Thymus (tissue), 11 donors: ENCODE measurements at regions not wholly inside any gene's neighbourhood (a gene's known extent, or its start where the extent isn't known, plus 50 kb on each side); places are given as distances from the start of the nearest gene placed in this dataset.

Experiments
- DNase-seq, 9 donors: peaks; one replicate each; pipeline ENCODE4 v3.0.0-alpha.2; 2013; ENCODE audit warnings: low spot score in 9 of 9, low read depth in 6 of 9, missing footprints in 1 of 9
- H3K27ac ChIP-seq, 2 donors: one replicate each; pipeline ENCODE4 v1.5.1; 2013; ENCODE audit warnings: control low read depth in 1 of 2, low read depth in 1 of 2, low read length in 1 of 2, mild to moderate bottlenecking in 1 of 2, moderate library complexity in 1 of 2
- H3K27me3 ChIP-seq, 2 donors: one replicate each; pipeline ENCODE4 v1.5.1; 2013; ENCODE audit warnings: low read length in 1 of 2; ENCODE audit not compliant: control insufficient read depth in 2 of 2, insufficient read depth in 1 of 2
- H3K36me3 ChIP-seq, 2 donors: one replicate each; pipeline ENCODE4 v1.5.1; 2013; ENCODE audit warnings: low read length in 1 of 2, mild to moderate bottlenecking in 1 of 2, moderate library complexity in 1 of 2; ENCODE audit not compliant: control insufficient read depth in 2 of 2, insufficient read depth in 2 of 2
- H3K4me1 ChIP-seq, 2 donors: one replicate each; pipeline ENCODE4 v1.5.1; 2013; ENCODE audit warnings: low read length in 2 of 2; ENCODE audit not compliant: control insufficient read depth in 2 of 2, insufficient read depth in 2 of 2
- H3K4me3 ChIP-seq, 2 donors: one replicate each; pipeline ENCODE4 v1.5.1; 2013; ENCODE audit warnings: low read length in 2 of 2, control low read depth in 1 of 2, mild to moderate bottlenecking in 1 of 2
- H3K9me3 ChIP-seq, 2 donors: one replicate each; pipeline ENCODE4 v1.5.1; 2013; ENCODE audit warnings: low read length in 1 of 2, mild to moderate bottlenecking in 1 of 2; ENCODE audit not compliant: control insufficient read depth in 2 of 2, insufficient read depth in 1 of 2
- WGBS: extraction: QIAGEN DNeasy Blood & Tissue Kit; methylation state at CpG from one replicate; pipeline ENCODE4 v1.1.7; 2013; 5-methylcytosine and 5-hydroxymethylcytosine counted together
- donor health status: healthy.

DNA sequence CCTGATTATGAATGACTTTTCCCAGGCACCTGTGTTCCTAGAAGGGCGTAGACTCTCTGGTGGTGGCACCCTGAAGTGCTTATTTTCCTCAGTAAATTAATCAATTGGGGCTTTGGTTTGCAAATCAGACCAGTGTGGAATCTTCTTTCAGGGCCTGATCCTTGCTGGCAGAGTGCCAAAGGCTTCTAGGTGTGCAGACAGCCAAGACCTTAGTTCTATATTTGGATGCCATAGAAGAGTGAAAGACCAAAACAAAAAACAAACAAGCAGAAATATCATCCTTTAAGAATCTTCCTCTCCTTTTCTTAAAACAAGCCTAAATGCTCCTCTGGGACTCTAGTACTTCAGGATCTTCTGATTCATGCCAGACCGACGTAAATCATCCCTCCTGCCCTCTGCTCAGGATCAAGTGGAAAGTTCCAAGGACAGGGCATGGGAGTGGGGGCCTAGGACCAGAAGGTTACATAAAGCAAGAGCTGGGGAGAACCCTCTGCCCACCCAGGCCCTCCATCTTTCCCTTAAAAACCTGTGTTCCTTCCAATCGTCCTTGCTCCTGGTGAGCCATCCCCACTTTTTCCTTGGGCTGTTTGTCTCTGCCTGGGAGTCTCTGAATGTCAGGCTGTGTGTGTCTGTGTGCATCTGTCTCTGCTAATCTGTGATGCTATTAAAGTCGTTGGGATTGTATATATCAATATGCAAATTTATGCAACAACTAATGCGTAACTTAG, 70.5 kb upstream of the MYLIP start:
- no peak for DNase-seq
- no peaks in the 10 kb centered on the region for H3K36me3 ChIP-seq
- no peaks in the 10 kb centered on the region for H3K9me3 ChIP-seq
- H3K27ac ChIP-seq: no peak overlapping the region
- no peaks in the 10 kb centered on the region for H3K4me1 ChIP-seq
- no peak overlapping the region for H3K4me3 ChIP-seq
- WGBS: 92% methylated on average over 6 of the region's 6 CpGs
- H3K27me3 ChIP-seq: no peaks in the 10 kb centered on the region

DNA sequence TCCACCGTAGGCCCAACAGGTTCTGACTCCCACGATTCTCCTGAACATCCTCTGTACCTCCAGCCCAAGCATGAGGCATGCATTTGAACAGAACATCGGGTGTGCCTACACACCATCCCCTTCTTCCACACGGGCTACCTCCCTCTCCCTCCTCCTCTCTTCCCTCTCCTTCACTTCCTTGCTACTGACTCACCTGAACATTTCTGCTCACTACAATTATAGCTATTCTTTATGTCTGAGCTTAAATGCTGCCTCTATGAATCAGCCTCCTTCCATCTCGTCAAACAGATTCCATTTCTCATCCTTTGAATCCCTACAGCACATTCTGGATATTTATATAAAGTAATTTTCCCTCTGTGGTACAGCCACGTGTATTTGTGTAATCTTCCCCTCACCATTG, 71.4 kb upstream of the MYLIP start:
- 98% methylated on average over 6 of the region's 6 CpGs for WGBS
- H3K4me3 ChIP-seq: no peak overlapping the region
- DNase-seq: no peak
- no peaks in the 10 kb centered on the region for H3K36me3 ChIP-seq
- H3K27me3 ChIP-seq: no peaks in the 10 kb centered on the region
- no peaks in the 10 kb centered on the region for H3K9me3 ChIP-seq
- no peak overlapping the region for H3K27ac ChIP-seq
- H3K4me1 ChIP-seq: no peaks in the 10 kb centered on the region

DNA sequence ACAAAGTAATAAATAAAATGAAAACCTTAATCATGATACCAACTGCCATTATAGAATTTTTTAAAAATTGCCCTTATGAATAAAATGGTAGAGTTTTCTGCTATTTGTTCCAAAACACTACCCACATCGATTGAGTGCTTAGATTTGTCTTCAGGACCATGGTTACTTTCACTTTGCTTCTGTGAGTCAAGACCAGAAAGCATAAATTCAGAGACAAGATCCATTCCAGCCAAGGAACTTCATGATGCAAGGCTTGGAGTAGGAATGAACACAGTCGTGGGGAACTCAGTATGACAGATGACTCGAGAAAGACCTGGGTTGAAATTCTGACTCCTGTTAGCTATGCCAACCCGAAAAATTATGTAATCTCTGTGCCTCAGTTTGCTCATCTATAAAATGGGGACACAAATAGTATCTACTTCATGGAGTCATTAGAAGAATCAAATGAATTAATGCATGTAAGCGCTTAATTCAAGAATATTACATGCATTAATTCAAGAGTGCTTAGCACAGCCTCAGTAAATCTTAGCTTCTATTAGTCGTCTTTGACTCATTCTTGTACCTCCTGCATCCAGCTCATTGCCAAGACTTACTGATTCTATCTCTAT, 72.5 kb upstream of the MYLIP start:
- Histone ChIP-seq H3K27ac (no peak overlapping the region), H3K9me3 (no peaks in the 10 kb centered on the region), H3K4me1 (no peaks in the 10 kb centered on the region), H3K36me3 (no peaks in the 10 kb centered on the region), H3K27me3 (no peaks in the 10 kb centered on the region), H3K4me3 (no peak overlapping the region)
- 97% methylated on average over 6 of the region's 6 CpGs for WGBS
- DNase-seq: no peak

DNA sequence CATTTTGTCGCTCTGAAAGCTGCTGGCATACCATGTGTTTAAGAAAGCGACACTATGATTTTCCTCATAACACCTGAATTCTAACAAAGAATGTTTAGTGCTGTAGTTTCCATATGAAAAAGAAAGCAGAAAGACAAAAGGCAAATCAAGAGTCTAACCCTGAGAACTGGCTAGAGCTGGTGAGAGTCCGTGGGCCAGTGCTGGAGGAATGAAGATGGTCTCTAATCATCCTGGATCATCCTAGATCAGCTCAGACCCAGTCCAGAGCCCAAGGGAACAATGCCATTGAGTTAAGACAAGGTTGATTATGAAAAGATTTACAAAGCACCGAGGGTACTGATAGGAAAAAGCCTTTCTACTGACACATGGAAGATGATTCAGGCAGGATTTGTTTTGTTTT, 73.0 kb upstream of the MYLIP start:
- WGBS: 98% methylated on average over 4 of the region's 4 CpGs
- no peaks in the 10 kb centered on the region for H3K36me3 ChIP-seq
- no peaks in the 10 kb centered on the region for H3K9me3 ChIP-seq
- no peak for DNase-seq
- no peak overlapping the region for H3K4me3 ChIP-seq
- H3K27ac ChIP-seq: no peak overlapping the region
- no peaks in the 10 kb centered on the region for H3K27me3 ChIP-seq
- no peaks in the 10 kb centered on the region for H3K4me1 ChIP-seq

DNA sequence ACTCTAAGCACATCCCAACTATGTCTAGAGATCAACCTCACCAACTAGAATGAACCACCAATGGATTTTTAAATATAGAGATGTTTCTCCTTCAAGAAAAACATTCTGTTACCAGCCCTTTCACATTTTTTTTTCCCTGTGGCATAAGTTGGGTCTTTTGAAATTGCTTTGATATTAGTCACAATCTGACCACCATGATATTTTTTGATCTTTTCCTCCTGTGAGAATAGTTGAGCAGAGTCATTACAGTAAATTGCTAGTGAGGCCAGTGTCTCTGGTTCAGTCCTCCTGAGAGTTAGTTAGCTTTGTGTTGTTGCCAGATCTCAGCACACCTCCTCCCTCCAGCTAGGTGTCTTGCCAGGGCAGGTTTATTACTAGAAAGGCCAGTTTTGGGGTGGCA, 79.7 kb upstream of the MYLIP start:
- no peak overlapping the region for H3K4me3 ChIP-seq
- no peaks in the 10 kb centered on the region for H3K4me1 ChIP-seq
- no peak for DNase-seq
- H3K27ac ChIP-seq: no peak overlapping the region
- no peaks in the 10 kb centered on the region for H3K36me3 ChIP-seq
- no peaks in the 10 kb centered on the region for H3K27me3 ChIP-seq
- no peaks in the 10 kb centered on the region for H3K9me3 ChIP-seq

DNA sequence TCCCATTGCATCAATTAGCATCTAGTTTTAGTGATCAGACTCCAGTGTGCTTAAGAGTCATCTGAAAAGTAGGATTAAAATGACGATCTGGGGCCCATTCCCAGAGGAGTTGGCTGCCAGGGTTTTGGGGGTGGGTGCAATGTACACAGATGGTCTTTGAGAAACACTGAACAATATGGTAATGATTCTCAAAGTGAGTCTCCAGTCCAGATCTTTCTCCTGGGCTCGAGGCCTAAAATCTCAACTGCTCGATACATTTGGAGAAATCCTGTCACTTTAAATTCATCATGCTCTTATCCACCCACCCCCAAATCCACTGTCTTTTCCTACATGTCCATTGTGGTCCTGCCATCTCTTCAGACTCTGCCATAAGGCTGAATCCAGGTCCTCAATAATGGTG, 80.7 kb upstream of the MYLIP start:
- Histone ChIP-seq H3K9me3 (no peaks in the 10 kb centered on the region), H3K4me3 (no peak overlapping the region), H3K27ac (no peak overlapping the region), H3K36me3 (no peaks in the 10 kb centered on the region), H3K27me3 (no peaks in the 10 kb centered on the region), H3K4me1 (no peaks in the 10 kb centered on the region)
- 98% methylated on average over 3 of the region's 3 CpGs for WGBS
- no peak for DNase-seq

DNA sequence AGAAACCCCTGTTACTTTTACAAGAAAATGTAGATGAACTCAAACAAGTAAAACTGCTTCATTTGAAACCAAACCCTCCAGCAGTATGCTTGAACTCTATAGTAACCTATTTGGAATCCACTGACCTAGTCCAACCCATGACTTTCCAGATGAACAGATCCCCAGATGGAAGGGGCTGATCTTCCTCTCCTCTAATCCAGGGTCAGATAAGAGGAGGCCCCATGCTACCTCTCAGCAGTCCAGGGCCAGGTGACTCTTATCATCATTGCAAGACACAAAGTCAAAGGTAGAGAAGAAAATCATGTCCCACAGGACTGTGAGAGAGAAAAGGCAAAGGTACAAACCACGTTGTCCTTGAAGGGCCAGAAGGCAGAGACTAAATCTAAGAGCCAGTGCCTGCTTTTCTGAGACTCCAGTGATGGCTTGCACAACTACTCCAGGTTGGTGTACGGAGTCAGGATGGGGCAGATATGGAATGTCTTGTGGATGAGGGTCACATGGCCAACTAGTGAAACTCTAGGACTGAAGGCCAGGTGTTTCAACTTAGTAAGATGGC, 81.4 kb upstream of the MYLIP start:
- no peak for DNase-seq
- no peak overlapping the region for H3K4me3 ChIP-seq
- H3K27me3 ChIP-seq: no peaks in the 10 kb centered on the region
- H3K4me1 ChIP-seq: no peaks in the 10 kb centered on the region
- 96% methylated on average over 2 of the region's 2 CpGs for WGBS
- H3K9me3 ChIP-seq: no peaks in the 10 kb centered on the region
- no peak overlapping the region for H3K27ac ChIP-seq
- H3K36me3 ChIP-seq: no peaks in the 10 kb centered on the region

DNA sequence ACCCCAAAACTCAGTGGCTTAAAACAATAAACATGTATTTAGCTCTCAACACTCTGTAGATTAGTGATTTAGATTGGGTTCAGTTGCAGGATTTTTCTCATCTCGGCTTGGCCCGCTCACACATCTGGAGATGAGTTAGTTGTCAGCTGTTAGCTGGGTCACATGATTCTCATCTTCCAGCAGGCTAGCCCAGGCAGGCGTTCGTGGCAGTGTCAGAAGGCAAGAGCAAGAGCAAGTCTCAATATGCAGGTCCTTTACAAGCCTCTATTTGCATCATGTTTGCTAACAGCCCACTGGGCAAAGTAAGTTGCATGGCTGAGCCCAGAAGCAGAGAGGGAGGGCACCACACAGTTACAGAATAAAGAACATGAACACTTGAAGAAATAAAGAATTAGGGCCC, 83.6 kb upstream of the MYLIP start:
- no peak overlapping the region for H3K4me3 ChIP-seq
- H3K36me3 ChIP-seq: no peaks in the 10 kb centered on the region
- H3K9me3 ChIP-seq: peaks cover 0 to 4% of the 10 kb centered on the region in 2 donors
- no peak overlapping the region for H3K27ac ChIP-seq
- H3K4me1 ChIP-seq: no peaks in the 10 kb centered on the region
- DNase-seq: no peak
- WGBS: 67% methylated on average over 4 of the region's 4 CpGs
- H3K27me3 ChIP-seq: no peaks in the 10 kb centered on the region

DNA sequence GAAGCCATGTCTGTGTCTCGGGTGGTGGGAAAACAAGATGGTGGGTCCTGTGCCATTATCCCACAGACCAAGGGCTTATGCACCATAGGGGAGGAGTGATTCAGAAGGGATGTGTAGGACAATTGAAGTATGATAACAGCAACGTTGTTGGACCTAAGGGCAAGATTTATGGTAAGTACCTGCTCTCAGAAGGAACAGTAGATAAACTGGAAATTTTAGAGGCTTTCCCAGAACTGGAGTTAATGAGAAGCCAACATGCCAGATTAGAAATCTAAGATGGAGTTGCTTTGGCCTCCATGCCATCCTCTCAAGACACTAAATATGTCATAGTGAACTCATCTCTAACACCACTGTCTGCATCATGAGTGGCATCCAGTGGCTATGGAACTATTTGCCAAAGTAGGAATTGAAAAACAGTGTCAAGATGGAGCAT, 84.7 kb upstream of the MYLIP start:
- no peaks in the 10 kb centered on the region for H3K4me1 ChIP-seq
- no peaks in the 10 kb centered on the region for H3K27me3 ChIP-seq
- H3K9me3 ChIP-seq: peaks cover 0 to 6% of the 10 kb centered on the region in 2 donors
- DNase-seq: no peak
- no peaks in the 10 kb centered on the region for H3K36me3 ChIP-seq
- no peak overlapping the region for H3K27ac ChIP-seq
- no peak overlapping the region for H3K4me3 ChIP-seq
- WGBS: 91% methylated on average over 2 of the region's 2 CpGs
